Kidney (tissue), 13 donors: ENCODE measurements at regions not wholly inside any gene's neighbourhood (a gene's known extent, or its start where the extent isn't known, plus 50 kb on each side); places are given as distances from the start of the nearest gene placed in this dataset.

Source experiments
- DNase-seq, 5 donors: peaks; one replicate each; pipeline ENCODE4 v3.0.0-alpha.2; 2013 to 2020
- FAIRE-seq: peaks from 2 replicates; lab custom pipeline; 2012; peaks lifted over from hg19 to GRCh38; lab: Jason Lieb, UNC
- H3K27ac ChIP-seq, 2 donors: one replicate each; pipeline ENCODE4 v1.7.0; 2013; ENCODE audit warnings: low read depth in 2 of 2, low read length in 2 of 2, inconsistent platforms in 1 of 2
- H3K27me3 ChIP-seq: one replicate; pipeline ENCODE4 v1.7.1; 2013; ENCODE audit warnings: low read length, inconsistent platforms; ENCODE audit not compliant: control insufficient read depth, insufficient read depth
- H3K36me3 ChIP-seq, 3 donors: one replicate each; pipeline versions ENCODE4 v1.7.0 to v1.7.1; 2013; ENCODE audit warnings: low read length in 3 of 3, control low read depth in 1 of 3, inconsistent platforms in 1 of 3; ENCODE audit not compliant: insufficient read depth in 3 of 3, control insufficient read depth in 2 of 3
- H3K4me1 ChIP-seq, 3 donors: one replicate each; pipeline versions ENCODE4 v1.7.0 to v1.7.1; 2013; ENCODE audit warnings: low read length in 3 of 3, inconsistent platforms in 1 of 3, low read depth in 1 of 3; ENCODE audit not compliant: control insufficient read depth in 2 of 3, insufficient read depth in 2 of 3
- H3K4me3 ChIP-seq, 3 donors: one replicate each; pipeline versions ENCODE4 v1.7.0 to v1.8.1; 2013; ENCODE audit warnings: low read length in 3 of 3, control low read depth in 1 of 3, inconsistent platforms in 1 of 3
- H3K9ac ChIP-seq, 3 donors: one replicate each; pipeline versions ENCODE4 v1.7.0 to v1.7.1; 2013; ENCODE audit warnings: low read length in 3 of 3, control low read depth in 1 of 3, inconsistent platforms in 1 of 3
- H3K9me3 ChIP-seq, 3 donors: one replicate each; pipeline versions ENCODE4 v1.7.0 to v1.7.1; 2013; ENCODE audit warnings: low read length in 3 of 3, control low read depth in 1 of 3, inconsistent platforms in 1 of 3; ENCODE audit not compliant: control insufficient read depth in 2 of 3, insufficient read depth in 1 of 3
- CTCF ChIP-seq: IDR thresholded peaks from 3 replicates; pipeline ENCODE4 v1.5.1; 2012; ENCODE audit warnings: mild to moderate bottlenecking, moderate library complexity, borderline replicate concordance; ENCODE audit not compliant: insufficient read depth; ENCODE audit errors: extremely low read depth
- intact Hi-C: fragments of 100-400 bp; cut with DNase I; formaldehyde crosslinking; loops from one replicate; pipeline ENCODE4 v1.11.1; 2022
- donor health status: control.
- donor health status: control.
- donor health status: control.
- donor health status: control.
- donor health status: control.
- donor health status: DM: yes; HTN: yes; CAD: no.
- donor health status: Normal renal cell carcinoma (clear cell type).

GRCh38 chr6:14271789-14272736 lies 154.5 kb downstream of the CD83 start:
- Histone ChIP-seq H3K9ac (no peak overlapping the region), H3K4me1 (no peaks in the 10 kb centered on the region), H3K9me3 (no peaks in the 10 kb centered on the region), H3K27me3 (no peaks in the 10 kb centered on the region), H3K27ac (no peak overlapping the region), H3K4me3 (no peak overlapping the region), H3K36me3 (no peaks in the 10 kb centered on the region)
- intact Hi-C loops: no loop called here
- DNase-seq (no peak), FAIRE-seq (no peak)
- no peak for TF ChIP-seq CTCF

- no peak for FAIRE-seq
- intact Hi-C loops: no loop called here
- no peak for TF ChIP-seq CTCF
Observed at GRCh38 chr6:14272737-14273085, 155.1 kb downstream of the CD83 start.

DNA sequence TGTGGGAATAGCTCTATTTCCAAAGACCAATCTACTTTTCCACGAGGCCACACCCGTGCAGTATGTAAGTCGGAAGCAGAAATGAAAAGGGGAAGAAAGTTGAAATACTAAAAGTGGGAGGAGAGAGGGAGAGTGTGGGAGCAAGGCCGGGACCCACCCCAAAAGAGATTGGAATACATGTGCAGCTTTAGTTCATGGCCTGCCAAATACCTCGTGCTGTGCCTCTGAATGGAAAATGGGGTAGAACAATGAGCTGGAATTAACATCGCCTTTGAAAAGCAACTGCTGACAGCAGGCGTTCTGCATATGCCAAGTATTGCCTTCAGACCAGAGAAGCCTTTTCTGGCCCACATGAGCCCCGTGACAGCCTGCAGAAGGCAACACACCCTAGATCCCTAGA lies 155.6 kb downstream of the CD83 start:
- H3K9me3 ChIP-seq: no peaks in the 10 kb centered on the region
- H3K36me3 ChIP-seq: no peaks in the 10 kb centered on the region
- no peak overlapping the region for H3K4me3 ChIP-seq
- no peak for FAIRE-seq
- H3K27me3 ChIP-seq: no peaks in the 10 kb centered on the region
- H3K4me1 ChIP-seq: peaks cover 0 to 3% (median 0%) of the 10 kb centered on the region in 3 donors
- intact Hi-C loops: no loop called here
- H3K27ac ChIP-seq: no peak overlapping the region
- DNase-seq: no peak
- no peak overlapping the region for H3K9ac ChIP-seq
- no peak for TF ChIP-seq CTCF

More at GRCh38 chr6:14272737-14273085, 155.1 kb downstream of the CD83 start:
- Histone ChIP-seq H3K27me3 (no peaks in the 10 kb centered on the region), H3K36me3 (no peaks in the 10 kb centered on the region), H3K27ac (no peak overlapping the region), H3K9ac (no peak overlapping the region), H3K4me3 (no peak overlapping the region), H3K4me1 (peaks cover 0 to 3% (median 0%) of the 10 kb centered on the region in 3 donors), H3K9me3 (no peaks in the 10 kb centered on the region)
- no peak for DNase-seq
